Suprapubic skin (tissue), 3 donors: ENCODE measurements at regions not wholly inside any gene's neighbourhood (a gene's known extent, or its start where the extent isn't known, plus 50 kb on each side); places are given as distances from the start of the nearest gene placed in this dataset.

Source experiments
- CTCF ChIP-seq, 2 donors: fragments of 200-600 bp in 1 of 2; fragments of 450-650 bp in 1 of 2; sonication (generic) in 1 of 2; IDR thresholded peaks; one replicate each; pipeline ENCODE4 v1.5.1; 2016 to 2019; ENCODE audit warnings: antibody characterized with exemption in 2 of 2, mild to moderate bottlenecking in 1 of 2, moderate library complexity in 1 of 2
- EP300 ChIP-seq: sonication (generic); formaldehyde crosslinking; IDR thresholded peaks from one replicate; pipeline ENCODE4 v1.6.1; 2017; ENCODE audit warnings: antibody characterized with exemption
- POLR2A ChIP-seq, 2 donors: fragments of 450-650 bp; IDR thresholded peaks; one replicate each; pipeline ENCODE4 v1.6.1; 2017; ENCODE audit warnings: antibody characterized with exemption in 2 of 2, mild to moderate bottlenecking in 2 of 2, moderate library complexity in 2 of 2

GRCh38 chr6:169005166-169005565 lies 248.5 kb downstream of the THBS2 start:
- TF ChIP-seq CTCF (IDR thresholded peaks at IDR 0.05) = no peak
- no peak for TF ChIP-seq POLR2A (IDR thresholded peaks at IDR 0.05)
- no peak for TF ChIP-seq EP300
